Transverse colon (tissue), 4 donors: ENCODE measurements at regions not wholly inside any gene's neighbourhood (a gene's known extent, or its start where the extent isn't known, plus 50 kb on each side); places are given as distances from the start of the nearest gene placed in this dataset.

Experiments
- CTCF ChIP-seq, 5 experiments: fragments of 200-600 bp in 3 of 5; fragments of 450-650 bp in 2 of 5; sonication (generic) in 3 of 5; IDR thresholded peaks; 1 replicate in 2 of 5; 2 replicates in 3 of 5; pipeline ENCODE4 v1.5.1; 2016 to 2017; ENCODE audit warnings: antibody characterized with exemption in 5 of 5, inconsistent platforms in 3 of 5, mild to moderate bottlenecking in 2 of 5, moderate library complexity in 1 of 5
- POLR2A ChIP-seq: fragments of 450-650 bp; IDR thresholded peaks from one replicate; pipeline ENCODE4 v1.6.1; 2016; ENCODE audit warnings: antibody characterized with exemption, mild to moderate bottlenecking, moderate library complexity
- POLR2AphosphoS5 ChIP-seq, 3 donors: sonication (generic); formaldehyde crosslinking; IDR thresholded peaks; one replicate each; pipeline ENCODE4 v1.6.1; 2016; ENCODE audit warnings: antibody characterized with exemption in 3 of 3

GRCh38 chr1:196027127-196027526 is 581.1 kb downstream of the KCNT2 start:
- TF ChIP-seq POLR2AphosphoS5 (IDR thresholded peaks at IDR 0.05) (no peak), POLR2A (no peak), CTCF (IDR thresholded peaks at IDR 0.05) (no peak)
